Osteoblast (primary cell): ENCODE measurements at regions not wholly inside any gene's neighbourhood (a gene's known extent, or its start where the extent isn't known, plus 50 kb on each side); places are given as distances from the start of the nearest gene placed in this dataset.

Experiments
- DNase-seq: peaks from one replicate; pipeline ENCODE4 v3.0.0; 2011; ENCODE audit warnings: low spot score, mixed read lengths; ENCODE audit not compliant: insufficient read length; ENCODE audit errors: missing footprints
- H2AFZ ChIP-seq: 2 replicates; pipeline ENCODE4 v1.6.0; 2011; ENCODE audit warnings: mild to moderate bottlenecking, low read length
- H3K27ac ChIP-seq: 2 replicates; pipeline ENCODE4 v1.5.1; 2011; ENCODE audit warnings: mild to moderate bottlenecking, low read depth, low read length, moderate library complexity
- H3K27me3 ChIP-seq: 2 replicates; pipeline ENCODE4 v1.6.0; 2012; ENCODE audit warnings: mild to moderate bottlenecking, control low read depth, inconsistent platforms, low read length, moderate library complexity; ENCODE audit not compliant: insufficient read depth
- H3K36me3 ChIP-seq: 2 replicates; pipeline ENCODE4 v1.5.1; 2011; ENCODE audit warnings: mild to moderate bottlenecking, low read length, control low read depth, moderate library complexity; ENCODE audit not compliant: insufficient read depth
- H3K4me1 ChIP-seq: 2 replicates; pipeline ENCODE4 v1.5.1; 2011; ENCODE audit warnings: mild to moderate bottlenecking, low read length, control low read depth, moderate library complexity; ENCODE audit not compliant: insufficient read depth
- H3K4me2 ChIP-seq: 2 replicates; pipeline ENCODE4 v1.6.0; 2011; ENCODE audit warnings: mild to moderate bottlenecking, low read length; ENCODE audit not compliant: insufficient read depth
- H3K4me3 ChIP-seq: fragments of 200-600 bp; sonication (generic); 3 replicates; pipeline ENCODE4 v1.5.1; 2012; ENCODE audit warnings: mild to moderate bottlenecking, low read length, inconsistent platforms; ENCODE audit not compliant: insufficient read depth
- H3K79me2 ChIP-seq: 2 replicates; pipeline ENCODE4 v1.6.0; 2012; ENCODE audit warnings: mild to moderate bottlenecking, low read length, control low read depth, inconsistent platforms; ENCODE audit not compliant: insufficient read depth
- H3K9me3 ChIP-seq: 2 replicates; pipeline ENCODE4 v1.5.1; 2011; ENCODE audit warnings: low read depth, low read length, control low read depth
- H4K20me1 ChIP-seq: 2 replicates; pipeline ENCODE4 v1.6.0; 2012; ENCODE audit warnings: mild to moderate bottlenecking, low read length, control low read depth; ENCODE audit not compliant: insufficient read depth
- CTCF ChIP-seq: IDR thresholded peaks from 2 replicates; pipeline ENCODE4 v1.5.1; 2011; ENCODE audit warnings: mild to moderate bottlenecking, low read depth, low read length, moderate library complexity; ENCODE audit errors: extremely low read depth

GRCh38 chr22:48105259-48105658 lies 1342.8 kb downstream of the TBC1D22A start:
- H3K4me3 ChIP-seq: no peak overlapping the region
- H3K4me1 ChIP-seq: no peaks in the 10 kb centered on the region
- H3K9me3 ChIP-seq: peaks cover 2% of the 10 kb centered on the region
- no peaks in the 10 kb centered on the region for H3K36me3 ChIP-seq
- DNase-seq: no peak
- H3K27ac ChIP-seq: no peak overlapping the region
- no peak overlapping the region for H2AFZ ChIP-seq
- H3K4me2 ChIP-seq: no peak overlapping the region
- TF ChIP-seq CTCF: no peak
- H3K27me3 ChIP-seq: no peaks in the 10 kb centered on the region
- no peaks in the 10 kb centered on the region for H4K20me1 ChIP-seq
- H3K79me2 ChIP-seq: no peaks in the 10 kb centered on the region

DNA sequence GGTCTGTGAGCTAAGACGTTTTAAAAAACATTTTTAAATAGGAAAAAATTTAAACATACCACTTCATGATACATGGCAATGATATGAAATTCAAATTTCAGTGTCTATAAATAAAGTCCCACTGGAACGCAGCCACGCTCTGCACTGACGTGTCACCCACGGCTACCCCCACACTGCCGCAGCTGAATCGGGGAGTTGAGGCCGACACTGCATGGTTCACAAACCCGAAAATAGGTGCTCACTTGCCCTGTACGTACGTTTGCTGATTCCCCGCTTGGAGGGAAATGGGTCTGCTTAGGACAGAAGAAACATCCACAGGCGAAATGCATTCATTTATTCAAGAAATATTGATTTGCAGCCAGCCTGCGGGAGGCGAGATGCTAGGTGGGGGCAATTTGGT lies 1342.3 kb downstream of the TBC1D22A start:
- H2AFZ ChIP-seq: no peak overlapping the region
- no peaks in the 10 kb centered on the region for H3K79me2 ChIP-seq
- no peaks in the 10 kb centered on the region for H3K36me3 ChIP-seq
- no peak overlapping the region for H3K4me3 ChIP-seq
- H3K4me2 ChIP-seq: no peak overlapping the region
- H4K20me1 ChIP-seq: no peaks in the 10 kb centered on the region
- peaks cover 2% of the 10 kb centered on the region for H3K9me3 ChIP-seq
- H3K27me3 ChIP-seq: no peaks in the 10 kb centered on the region
- TF ChIP-seq CTCF: no peak
- no peak overlapping the region for H3K27ac ChIP-seq
- no peaks in the 10 kb centered on the region for H3K4me1 ChIP-seq
- no peak for DNase-seq

GRCh38 chr22:48104102-48104738 lies 1341.8 kb downstream of the TBC1D22A start:
- no peaks in the 10 kb centered on the region for H3K4me1 ChIP-seq
- H3K27ac ChIP-seq: no peak overlapping the region
- no peaks in the 10 kb centered on the region for H3K27me3 ChIP-seq
- H3K4me3 ChIP-seq: no peak overlapping the region
- peaks cover 2% of the 10 kb centered on the region for H3K9me3 ChIP-seq
- no peak overlapping the region for H3K4me2 ChIP-seq
- no peaks in the 10 kb centered on the region for H4K20me1 ChIP-seq
- TF ChIP-seq CTCF: no peak
- no peaks in the 10 kb centered on the region for H3K36me3 ChIP-seq
- H3K79me2 ChIP-seq: no peaks in the 10 kb centered on the region
- no peak overlapping the region for H2AFZ ChIP-seq
- no peak for DNase-seq

DNA sequence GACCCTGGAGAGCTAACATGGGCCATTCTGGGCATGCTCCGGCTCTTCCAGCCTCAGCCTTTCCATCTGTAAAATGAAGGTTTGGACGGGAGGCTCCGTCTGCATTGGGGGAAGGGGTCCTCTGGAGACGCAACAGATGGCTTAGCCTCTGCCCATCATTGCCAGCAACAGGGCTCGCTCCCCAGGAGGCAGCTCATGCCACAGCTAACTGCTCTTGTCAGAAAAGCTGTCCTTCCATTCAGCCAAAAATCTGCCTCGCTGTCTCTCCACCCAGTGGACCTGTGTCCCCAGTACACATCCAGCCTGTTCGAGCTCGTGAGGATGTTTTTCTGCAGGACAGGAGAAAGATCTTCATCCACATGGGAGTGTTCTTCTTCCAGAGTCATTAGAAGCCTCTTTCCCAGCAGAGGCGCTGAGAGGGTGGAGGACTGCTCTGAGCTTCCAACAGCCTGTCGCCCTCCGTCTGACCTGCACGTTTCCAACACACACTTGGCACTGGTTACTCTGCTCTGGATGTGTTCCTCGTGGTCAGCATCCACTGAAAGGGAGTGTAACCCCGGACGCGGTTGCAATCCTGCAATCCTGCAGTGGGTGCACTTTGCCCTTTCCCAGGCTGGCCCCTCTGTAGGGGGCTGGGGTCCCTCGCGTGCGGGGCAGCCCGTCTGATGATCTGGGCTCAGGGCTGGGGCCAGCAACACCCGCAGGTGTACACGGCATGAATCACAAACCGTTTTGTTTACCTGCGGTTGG lies 1340.9 kb downstream of the TBC1D22A start:
- TF ChIP-seq CTCF: no peak
- Histone ChIP-seq H3K4me1 (no peaks in the 10 kb centered on the region), H3K36me3 (no peaks in the 10 kb centered on the region), H3K27ac (no peak overlapping the region), H3K4me3 (no peak overlapping the region), H3K79me2 (no peaks in the 10 kb centered on the region), H4K20me1 (no peaks in the 10 kb centered on the region), H3K4me2 (no peak overlapping the region), H2AFZ (no peak overlapping the region), H3K9me3 (peaks cover under 1% of the 10 kb centered on the region), H3K27me3 (no peaks in the 10 kb centered on the region)
- DNase-seq: no peak
